ENCODE measurements at regions not wholly inside any gene's neighbourhood (a gene's known extent, or its start where the extent isn't known, plus 50 kb on each side); places are given as distances from the start of the nearest gene placed in this dataset.

GRCh38 chr1:239993366-239993765, 98.3 kb upstream of the FMN2 start:
- TF ChIP-seq CTCF (IDR thresholded peaks at IDR 0.05; ENCODE audit: low read depth, low read length) = no peak
- no peak for DNase-seq (ENCODE audit: extremely low read depth, low read depth)

- no peak for TF ChIP-seq CTCF (IDR thresholded peaks at IDR 0.05; ENCODE audit: low read depth, low read length)
- DNase-seq (ENCODE audit: extremely low read depth, low read depth) = no peak
Measured at GRCh38 chr1:239995281-239995680, 96.4 kb upstream of the FMN2 start.

GRCh38 chr1:239997160-239997514, 94.5 kb upstream of the FMN2 start:
- DNase-seq (ENCODE audit: extremely low read depth, low read depth) = no peak
- no peak for TF ChIP-seq CTCF (IDR thresholded peaks at IDR 0.05; ENCODE audit: low read depth, low read length)

GRCh38 chr1:239997515-239998311, 94.0 kb upstream of the FMN2 start:
- TF ChIP-seq CTCF (IDR thresholded peaks at IDR 0.05; ENCODE audit: low read depth, low read length) = no peak; the same call in 1 of the 2 replicates
- DNase-seq (ENCODE audit: extremely low read depth, low read depth) = no peak

- DNase-seq (ENCODE audit: extremely low read depth, low read depth) = no peak
- TF ChIP-seq CTCF (IDR thresholded peaks at IDR 0.05; ENCODE audit: low read depth, low read length) = no peak
Measured at GRCh38 chr1:239998312-239998649, 93.4 kb upstream of the FMN2 start.

- no peak for TF ChIP-seq CTCF (IDR thresholded peaks at IDR 0.05; ENCODE audit: low read depth, low read length)
- no peak for DNase-seq (ENCODE audit: extremely low read depth, low read depth)
Measured at GRCh38 chr1:239999170-239999569, 92.5 kb upstream of the FMN2 start.

GRCh38 chr1:240000634-240001033, 91.0 kb upstream of the FMN2 start:
- peak; percentile 8 for DNase-seq (ENCODE audit: extremely low read depth, low read depth)
- no peak for TF ChIP-seq CTCF (IDR thresholded peaks at IDR 0.05; ENCODE audit: low read depth, low read length)

Measured in AG09319 (cell line).